Inferior parietal cortex (tissue), 1 donor: ENCODE measurements at regions not wholly inside any gene's neighbourhood (a gene's known extent, or its start where the extent isn't known, plus 50 kb on each side); places are given as distances from the start of the nearest gene placed in this dataset.
"Not testable (repeated sequence)": the region's sequence is repeated elsewhere in the genome, so short reads cannot be mapped to it uniquely, and the experiment has no call there.

Experiments
- DNase-seq: peaks from one replicate; pipeline ENCODE4 v3.0.0-alpha.2; 2016; ENCODE audit errors: extremely low spot score

DNA sequence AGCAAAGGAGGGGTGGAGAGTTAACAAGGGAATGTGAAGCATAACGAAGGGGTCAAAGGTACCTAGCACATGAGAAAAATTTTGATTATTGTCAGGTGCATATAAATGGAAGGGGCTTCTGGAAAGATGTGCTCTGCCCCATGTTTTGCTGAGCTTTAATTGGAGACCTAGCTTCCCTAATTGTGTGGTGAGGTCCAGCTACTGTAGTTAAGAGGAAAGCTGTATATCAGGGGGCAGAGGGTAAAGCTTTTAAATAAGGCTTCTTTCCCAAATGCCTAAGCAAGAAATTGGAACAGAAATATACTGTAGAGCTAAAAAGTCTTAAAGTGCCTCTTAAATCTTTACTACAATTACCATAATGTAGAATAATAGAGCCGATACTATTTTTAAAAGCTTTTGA is 267.2 kb downstream of the MAT2B start:
- DNase-seq, result no peak

DNA sequence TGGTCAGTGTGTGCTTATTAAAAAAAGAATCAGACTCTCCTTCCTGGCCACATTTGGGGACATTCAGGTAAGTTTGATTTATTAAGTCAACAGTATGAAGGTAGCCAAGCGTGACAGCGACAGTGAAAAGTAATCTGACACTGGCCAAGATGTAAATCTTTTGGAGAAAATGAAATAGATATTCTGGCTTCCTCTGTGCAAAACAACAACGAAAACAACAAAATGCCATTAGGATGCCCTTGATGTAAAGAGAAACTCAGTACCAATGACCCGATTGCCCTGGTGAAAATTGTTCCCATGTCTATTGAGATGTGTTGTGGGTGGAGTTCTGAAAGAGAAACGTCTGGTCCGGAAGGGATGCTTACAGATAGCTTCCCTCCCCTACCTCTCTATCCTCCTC is 267.8 kb downstream of the MAT2B start:
- no peak for DNase-seq

DNA sequence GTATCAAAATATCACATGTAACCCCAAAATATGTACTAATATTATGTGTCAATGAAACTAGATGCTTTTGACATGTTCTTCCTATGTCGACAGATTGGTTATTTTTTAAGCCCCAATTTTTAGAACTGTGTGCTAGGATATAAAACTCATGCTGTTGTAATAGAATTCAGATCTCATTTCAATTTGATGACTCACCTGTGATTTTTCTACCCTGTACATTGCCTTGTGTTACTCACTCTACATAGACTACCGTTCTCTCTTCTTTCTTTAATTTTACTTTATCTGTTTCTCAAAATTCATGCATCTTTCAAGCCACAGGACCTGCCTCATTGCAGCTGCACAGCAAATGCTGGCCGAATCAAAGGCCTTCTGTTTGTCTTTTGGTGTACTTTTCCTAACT is 284.5 kb downstream of the MAT2B start:
- DNase-seq, result no peak

DNA sequence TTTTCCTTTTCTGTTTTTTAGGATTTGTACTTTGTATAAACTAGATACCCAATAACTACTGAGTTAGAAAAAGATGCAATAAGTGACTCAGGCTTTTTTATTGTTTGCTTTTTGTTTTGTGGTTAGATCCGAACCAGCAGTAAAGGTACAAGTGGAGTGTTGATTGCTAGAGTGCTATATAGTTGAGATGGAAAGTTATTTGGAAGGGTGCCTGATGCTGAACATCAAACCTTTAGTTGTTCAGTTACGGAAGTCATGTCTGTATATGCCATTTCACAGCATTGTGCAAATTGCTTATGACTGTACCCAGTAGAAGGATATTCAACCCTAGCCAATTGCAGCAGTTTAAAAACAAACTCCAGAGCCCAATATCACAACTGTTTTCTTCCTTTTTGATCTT is 285.1 kb downstream of the MAT2B start:
- DNase-seq, result no peak

DNA sequence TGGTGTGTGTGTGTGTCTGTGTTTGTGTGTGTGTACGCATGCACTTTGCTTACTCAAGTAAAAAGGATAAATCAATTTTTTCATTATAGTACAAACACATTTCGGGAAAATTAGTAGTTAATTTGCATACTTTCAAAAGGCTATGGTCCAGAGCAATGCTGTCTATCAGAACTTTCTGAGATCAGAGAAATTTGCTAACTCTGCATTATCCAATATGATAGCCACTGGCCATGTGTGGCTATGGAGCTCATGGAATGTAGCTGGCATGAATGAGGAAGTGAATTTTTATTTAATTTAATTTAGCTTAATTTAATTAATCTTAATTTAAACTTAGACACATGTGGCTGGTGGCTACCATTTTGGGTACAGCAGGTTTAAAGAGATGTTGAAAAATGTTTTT is 289.6 kb downstream of the MAT2B start:
- DNase-seq, result no peak

- no peak for DNase-seq
These were observed 302.4 kb downstream of the MAT2B start for GRCh38 chr5:163807781-163808180.

DNA sequence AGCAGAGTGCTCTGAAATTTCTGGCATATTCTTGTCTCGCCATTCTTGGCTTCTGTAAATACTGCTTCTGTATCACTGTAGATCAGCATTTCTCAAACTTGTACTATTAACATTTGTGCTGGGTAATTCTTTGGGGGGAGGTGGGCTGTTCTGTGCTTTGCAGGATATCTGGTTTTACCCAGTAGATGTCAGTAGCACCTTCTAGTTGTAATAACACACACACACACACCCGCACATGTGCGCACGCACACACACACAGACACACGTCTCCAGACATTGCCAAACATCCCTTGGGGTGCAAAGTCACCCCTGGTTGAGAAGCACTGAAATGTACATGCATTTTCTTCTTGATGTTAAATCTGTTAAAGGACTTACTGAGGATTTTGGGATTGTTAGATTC is 304.1 kb downstream of the MAT2B start:
- DNase-seq, result no peak

DNA sequence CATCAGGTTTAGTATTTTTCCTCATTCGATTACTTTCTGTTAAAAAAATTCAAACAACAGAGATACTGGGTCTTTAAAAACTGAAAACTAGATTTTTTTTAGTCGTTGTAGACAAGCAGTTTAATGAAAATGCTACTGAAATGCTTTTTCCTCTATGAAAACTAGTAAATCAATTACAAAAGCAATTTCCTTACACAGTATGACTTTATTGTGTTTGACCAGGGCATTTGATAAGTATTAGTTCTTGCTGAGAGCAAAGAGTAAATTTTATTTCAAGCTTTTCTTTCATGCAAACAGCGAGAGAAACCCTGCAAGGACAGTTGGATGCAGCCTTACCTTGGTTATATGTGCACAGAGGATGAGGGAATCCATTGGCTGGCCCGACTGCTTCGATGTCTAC is 308.5 kb downstream of the MAT2B start:
- no peak for DNase-seq

- DNase-seq, result no peak
These were observed 309.9 kb downstream of the MAT2B start for GRCh38 chr5:163815240-163815791.

GRCh38 chr5:163821142-163821541 is 315.7 kb downstream of the MAT2B start:
- DNase-seq, result no peak

DNA sequence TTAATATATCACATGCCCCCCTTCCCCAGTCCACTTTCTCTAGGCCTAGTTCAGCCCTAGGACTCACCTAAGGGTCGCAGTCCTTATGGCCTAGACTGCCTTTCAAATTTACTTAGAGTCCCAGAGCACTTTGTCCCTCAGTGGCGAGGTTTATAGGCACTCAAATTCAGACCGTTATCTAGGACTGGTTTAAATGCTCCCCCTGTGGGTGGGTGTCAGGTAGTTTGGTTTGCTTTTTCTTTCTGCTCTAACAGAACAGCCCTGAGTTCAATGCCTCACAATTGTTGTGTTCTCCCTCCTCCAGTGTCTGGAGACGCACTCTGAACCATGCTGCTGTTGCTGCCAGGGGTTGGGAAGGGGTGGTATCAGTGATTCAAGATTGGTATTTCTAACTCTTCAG is 317.1 kb downstream of the MAT2B start:
- DNase-seq, result no peak

GRCh38 chr5:163825661-163826060 is 320.2 kb downstream of the MAT2B start:
- DNase-seq, result peak; percentile 3

GRCh38 chr5:163826201-163826600 is 320.8 kb downstream of the MAT2B start:
- DNase-seq, result no peak

GRCh38 chr5:163832155-163832554 is 326.7 kb downstream of the MAT2B start:
- no peak for DNase-seq

DNA sequence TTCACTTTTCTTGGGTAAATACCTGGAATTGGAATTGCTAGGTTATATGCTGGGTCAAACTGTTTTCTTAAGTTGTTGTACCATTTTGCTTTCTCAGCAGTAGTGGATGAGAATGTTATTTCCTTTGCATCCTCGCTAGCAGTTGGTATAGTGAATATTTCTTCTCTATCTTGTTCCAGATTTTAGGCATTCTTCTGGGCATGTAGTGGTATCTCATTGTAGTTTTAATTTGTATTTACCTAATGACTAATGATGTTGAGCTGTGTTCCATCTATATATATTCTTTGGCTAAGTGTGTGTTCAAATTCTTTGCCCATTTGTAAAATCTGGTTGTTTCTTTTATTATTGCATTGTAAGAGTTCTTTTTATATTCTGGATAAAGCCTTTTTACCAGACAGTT is 333.3 kb downstream of the MAT2B start:
- no peak for DNase-seq

- DNase-seq, result no peak
These were observed 341.1 kb downstream of the MAT2B start for GRCh38 chr5:163846512-163846911.

GRCh38 chr5:163855754-163856153 is 350.3 kb downstream of the MAT2B start:
- no peak for DNase-seq

GRCh38 chr5:163861670-163862069 is 356.3 kb downstream of the MAT2B start:
- no peak for DNase-seq

DNA sequence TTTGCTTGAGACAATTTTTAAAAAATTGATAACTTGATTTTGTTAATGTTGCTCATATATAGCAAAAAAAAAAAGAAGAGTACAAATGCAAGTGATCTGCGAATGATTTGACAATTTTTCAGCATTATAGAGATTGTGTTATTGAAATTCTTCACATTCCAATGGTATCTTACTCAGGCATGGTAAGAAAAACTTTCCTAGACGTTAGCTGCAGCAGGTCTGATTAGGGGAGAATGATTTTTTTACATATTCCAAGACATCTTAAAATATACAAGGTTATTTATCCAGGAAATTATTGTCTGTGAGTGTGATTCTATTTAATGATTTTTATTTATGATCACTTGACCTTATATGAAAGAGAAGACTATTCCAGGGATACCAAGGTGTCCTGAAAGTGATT is 361.9 kb downstream of the MAT2B start:
- DNase-seq, result no peak

- DNase-seq, result no peak
These were observed 362.3 kb downstream of the MAT2B start for GRCh38 chr5:163867738-163868137.

DNA sequence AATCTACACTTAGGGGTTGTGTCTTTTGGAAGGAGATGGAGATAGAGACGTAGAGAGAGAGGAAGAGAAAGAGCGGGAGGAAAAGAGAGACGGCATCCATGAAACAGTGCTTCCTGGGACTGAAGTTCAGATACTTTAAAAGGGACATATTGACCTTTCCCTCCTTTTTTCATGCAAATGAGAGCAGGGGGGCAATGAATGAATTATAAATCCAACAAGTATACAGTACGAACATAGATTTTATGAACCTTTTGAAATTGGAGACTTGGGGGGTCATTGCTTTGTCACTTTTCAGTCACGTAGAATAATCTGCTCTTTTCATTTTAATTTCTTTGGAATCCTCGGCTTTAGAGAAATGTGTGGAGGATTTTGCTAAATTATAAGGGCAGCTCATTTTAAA is 364.2 kb downstream of the MAT2B start:
- no peak for DNase-seq

DNA sequence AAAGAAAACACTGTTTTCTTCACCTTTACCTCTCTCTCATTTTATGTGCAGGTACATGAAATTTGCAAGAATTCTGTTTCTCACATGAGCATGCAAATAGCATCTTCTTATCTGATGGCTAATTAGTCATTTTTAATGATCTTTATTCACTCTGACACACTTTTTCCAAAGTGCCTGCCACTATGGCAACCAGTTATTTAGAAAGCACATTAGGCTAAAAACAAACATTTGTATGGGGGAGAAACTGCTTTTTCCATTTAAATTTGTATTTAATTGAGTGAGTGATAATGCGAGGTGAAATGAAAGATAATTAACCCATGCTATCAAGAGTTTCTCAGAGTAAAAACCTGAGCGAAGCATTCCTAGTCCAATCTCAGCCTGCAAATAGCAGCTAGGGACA is 365.0 kb downstream of the MAT2B start:
- no peak for DNase-seq

- no peak for DNase-seq
These were observed 369.0 kb downstream of the MAT2B start for GRCh38 chr5:163874431-163874830.

DNA sequence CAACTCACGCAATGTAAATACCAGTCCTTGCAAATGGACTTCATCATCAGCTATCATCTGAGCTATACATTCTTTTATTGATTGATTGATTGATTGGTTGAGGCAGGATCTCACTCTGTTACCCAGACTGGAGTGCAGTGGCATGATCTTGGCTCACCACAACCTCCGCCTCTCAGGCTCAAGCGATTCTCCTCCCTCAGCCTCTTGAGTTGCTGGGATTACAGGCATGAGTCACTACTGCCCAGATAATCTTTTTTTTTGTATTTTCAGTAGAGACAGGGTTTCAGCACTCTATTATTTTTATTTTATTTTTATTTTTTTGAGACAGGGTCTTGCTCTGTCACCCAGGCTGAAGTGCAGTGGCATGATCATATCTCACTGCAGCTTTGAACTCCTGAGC is 369.5 kb downstream of the MAT2B start:
- not testable (repeated sequence) for DNase-seq

- DNase-seq, result no peak
These were observed 372.4 kb downstream of the MAT2B start for GRCh38 chr5:163877865-163878264.
